C4-2B (cell line): ENCODE measurements at regions not wholly inside any gene's neighbourhood (a gene's known extent, or its start where the extent isn't known, plus 50 kb on each side); places are given as distances from the start of the nearest gene placed in this dataset.

Experiments used
- H3K27ac ChIP-seq: fragments of 450-650 bp; 2 replicates; pipeline ENCODE4 v1.5.1; 2017
- ZFX ChIP-seq: fragments of 450-650 bp; IDR thresholded peaks from 2 replicates; pipeline ENCODE4 v1.6.1; 2017
- TF ChIP-seq, protein P1 (sequence below): fragments of 450-650 bp; conservative IDR thresholded peaks from 2 replicates; pipeline ENCODE4 v1.5.1; 2017; ENCODE audit warnings: mild to moderate bottlenecking

- TF ChIP-seq ZFX = no peak
- TF ChIP-seq, protein P1, sequence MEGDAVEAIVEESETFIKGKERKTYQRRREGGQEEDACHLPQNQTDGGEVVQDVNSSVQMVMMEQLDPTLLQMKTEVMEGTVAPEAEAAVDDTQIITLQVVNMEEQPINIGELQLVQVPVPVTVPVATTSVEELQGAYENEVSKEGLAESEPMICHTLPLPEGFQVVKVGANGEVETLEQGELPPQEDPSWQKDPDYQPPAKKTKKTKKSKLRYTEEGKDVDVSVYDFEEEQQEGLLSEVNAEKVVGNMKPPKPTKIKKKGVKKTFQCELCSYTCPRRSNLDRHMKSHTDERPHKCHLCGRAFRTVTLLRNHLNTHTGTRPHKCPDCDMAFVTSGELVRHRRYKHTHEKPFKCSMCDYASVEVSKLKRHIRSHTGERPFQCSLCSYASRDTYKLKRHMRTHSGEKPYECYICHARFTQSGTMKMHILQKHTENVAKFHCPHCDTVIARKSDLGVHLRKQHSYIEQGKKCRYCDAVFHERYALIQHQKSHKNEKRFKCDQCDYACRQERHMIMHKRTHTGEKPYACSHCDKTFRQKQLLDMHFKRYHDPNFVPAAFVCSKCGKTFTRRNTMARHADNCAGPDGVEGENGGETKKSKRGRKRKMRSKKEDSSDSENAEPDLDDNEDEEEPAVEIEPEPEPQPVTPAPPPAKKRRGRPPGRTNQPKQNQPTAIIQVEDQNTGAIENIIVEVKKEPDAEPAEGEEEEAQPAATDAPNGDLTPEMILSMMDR = no peak
Measured at GRCh38 chr22:49039625-49040024, 788.0 kb downstream of the BRD1 start.

DNA sequence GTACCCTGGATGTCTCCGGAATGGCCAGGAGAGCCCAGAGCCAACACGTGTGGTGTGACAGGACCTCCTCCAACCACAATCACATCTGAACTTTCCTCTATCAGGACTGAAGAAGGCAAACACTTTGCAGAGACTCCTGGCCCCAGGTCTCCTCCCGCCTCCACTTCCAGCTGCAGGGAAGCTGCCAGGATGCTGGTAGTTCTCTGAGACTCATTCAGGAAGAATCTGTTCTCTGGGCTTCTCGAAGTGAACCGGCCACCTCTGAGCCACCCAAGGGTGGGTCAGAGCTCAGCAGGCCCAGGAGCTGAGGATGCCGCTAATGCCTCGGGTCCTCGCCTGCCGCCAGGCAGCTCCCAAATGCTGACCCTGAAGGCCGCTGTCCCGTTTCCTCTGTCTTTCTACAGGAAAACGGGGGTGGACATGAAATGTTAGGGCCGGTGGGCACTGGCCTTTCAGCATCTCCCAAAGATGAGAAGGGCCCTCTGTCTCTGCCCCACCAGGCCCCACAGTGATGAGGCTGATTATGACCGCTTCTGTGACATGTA is 789.9 kb downstream of the BRD1 start:
- no peak overlapping the region for H3K27ac ChIP-seq
- TF ChIP-seq ZFX = no peak
- TF ChIP-seq, protein P1 = no peak

More at GRCh38 chr22:49039625-49040024, 788.0 kb downstream of the BRD1 start:
- no peak overlapping the region for H3K27ac ChIP-seq

DNA sequence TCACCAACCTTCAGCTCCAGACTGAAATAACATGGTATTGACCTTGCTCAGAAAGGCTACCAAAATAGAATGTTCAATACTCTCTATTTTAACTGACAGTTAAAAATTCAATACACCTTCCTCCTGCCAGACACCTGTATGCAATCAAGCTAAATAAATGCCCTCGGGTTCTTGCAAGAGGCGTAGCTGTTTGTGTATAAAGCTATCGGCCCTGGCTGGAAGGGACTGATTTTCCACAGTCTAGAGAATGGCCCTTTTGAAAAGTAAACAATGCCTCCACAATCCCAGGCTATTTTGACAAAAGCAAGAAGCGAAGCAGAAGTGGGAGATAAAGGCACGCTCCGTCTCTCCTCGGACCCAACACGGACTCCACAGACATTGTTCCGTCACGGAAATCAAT is 791.2 kb downstream of the BRD1 start:
- no peak for TF ChIP-seq ZFX
- TF ChIP-seq, protein P1 = no peak
- H3K27ac ChIP-seq = no peak overlapping the region

DNA sequence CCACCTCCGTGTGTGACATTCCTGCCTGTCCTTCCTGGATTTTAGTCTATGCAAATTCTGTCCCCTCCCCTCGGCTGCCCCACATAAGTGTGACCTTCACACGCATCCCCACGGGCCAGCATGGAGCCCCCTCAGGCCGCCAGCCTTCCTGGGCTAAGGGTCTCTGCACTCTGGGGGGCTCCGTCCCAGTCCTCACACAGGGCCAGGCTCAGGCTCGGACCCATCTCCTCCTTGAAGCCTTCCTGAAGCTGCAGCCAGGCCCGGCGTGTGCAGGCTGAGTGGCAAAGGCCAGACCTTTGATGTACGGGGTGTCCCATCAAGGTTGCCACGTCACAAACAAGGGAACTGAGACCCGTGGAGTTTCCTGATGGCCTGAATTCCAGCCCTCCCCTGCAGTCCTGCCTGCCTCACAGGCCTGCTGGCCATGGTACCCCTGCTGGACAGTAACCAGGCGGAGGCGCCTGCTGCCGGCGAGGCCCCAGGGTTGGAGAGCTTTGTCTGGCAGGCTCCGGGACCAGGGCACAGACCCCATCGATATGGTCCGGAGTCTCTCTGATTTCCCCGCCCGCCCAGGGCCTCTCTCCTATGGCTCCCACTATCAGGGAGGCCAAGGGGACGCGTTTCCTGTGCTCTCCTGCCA is 791.7 kb downstream of the BRD1 start:
- H3K27ac ChIP-seq = no peak overlapping the region

DNA sequence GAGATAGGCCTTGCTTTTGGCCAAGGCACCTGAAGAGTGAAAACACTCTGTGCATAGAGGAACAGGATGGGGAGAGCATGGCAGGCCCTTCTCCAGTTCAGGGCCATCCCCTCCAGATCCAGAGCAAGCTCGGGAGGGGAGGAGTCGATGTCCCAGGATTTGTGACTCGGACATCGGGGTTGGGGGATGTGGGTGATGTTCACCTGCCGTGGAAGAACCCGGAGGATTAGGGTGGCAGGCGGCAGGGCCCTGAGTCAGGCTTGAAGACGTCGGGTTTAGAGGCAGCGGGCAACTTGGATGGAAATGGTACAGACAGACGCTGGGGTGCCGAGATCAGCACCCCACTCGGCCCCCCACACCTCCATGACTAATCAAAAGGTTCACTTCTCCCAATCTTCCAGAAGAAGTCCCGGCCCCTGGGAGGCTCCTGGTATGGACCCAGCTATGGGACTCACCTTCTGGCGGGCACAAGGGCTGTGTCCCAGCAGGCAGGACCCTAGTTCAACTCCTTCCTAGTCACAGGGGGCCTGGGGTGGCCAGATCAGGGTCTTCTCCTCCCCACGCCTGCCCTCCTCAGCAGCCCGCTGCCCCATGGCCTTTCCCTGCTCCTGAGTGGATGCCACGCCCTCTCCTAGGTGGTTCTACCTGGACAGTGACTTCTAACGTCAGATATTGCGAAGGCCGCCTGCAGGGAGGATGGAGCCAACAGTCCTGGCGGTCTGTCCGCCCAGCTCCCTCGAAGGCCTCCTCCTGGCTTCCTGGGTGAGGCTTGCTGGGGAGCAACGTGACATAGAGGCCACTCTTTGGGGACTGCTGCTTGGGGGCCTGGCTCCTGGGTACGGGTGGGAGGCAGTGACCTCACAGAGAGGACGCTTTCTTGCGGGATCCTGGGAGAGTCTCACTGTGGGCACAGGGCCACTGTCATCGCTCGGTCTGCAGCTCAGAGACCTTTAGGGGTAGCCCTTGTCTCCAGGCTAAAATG is 792.5 kb downstream of the BRD1 start:
- TF ChIP-seq ZFX = no peak
- TF ChIP-seq, protein P1 = no peak
- H3K27ac ChIP-seq = no peak overlapping the region

More for the DNA sequence above, 791.7 kb downstream of the BRD1 start:
- TF ChIP-seq, protein P1 = no peak
- TF ChIP-seq ZFX = no peak

DNA sequence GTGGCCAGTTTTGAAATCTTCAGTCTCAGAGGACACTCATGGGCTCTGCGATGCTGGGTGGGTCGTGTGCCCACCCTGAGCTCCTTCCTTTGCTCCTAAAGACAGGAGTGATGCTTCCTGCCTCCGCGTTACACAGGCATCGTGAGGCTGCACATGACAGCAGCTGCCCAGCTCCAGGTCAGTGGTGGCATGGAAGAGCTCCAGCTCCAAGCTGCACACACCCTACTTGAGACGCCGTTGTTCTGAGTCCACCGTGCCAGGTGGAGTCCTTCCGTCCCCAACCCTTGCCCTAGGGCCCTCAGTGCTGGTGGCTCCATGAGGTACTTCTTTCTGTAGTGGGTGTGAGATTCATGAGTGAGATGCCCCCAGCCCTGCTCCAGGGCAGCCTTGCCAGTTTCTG is 794.1 kb downstream of the BRD1 start:
- H3K27ac ChIP-seq = no peak overlapping the region
- TF ChIP-seq, protein P1 = no peak
- no peak for TF ChIP-seq ZFX

DNA sequence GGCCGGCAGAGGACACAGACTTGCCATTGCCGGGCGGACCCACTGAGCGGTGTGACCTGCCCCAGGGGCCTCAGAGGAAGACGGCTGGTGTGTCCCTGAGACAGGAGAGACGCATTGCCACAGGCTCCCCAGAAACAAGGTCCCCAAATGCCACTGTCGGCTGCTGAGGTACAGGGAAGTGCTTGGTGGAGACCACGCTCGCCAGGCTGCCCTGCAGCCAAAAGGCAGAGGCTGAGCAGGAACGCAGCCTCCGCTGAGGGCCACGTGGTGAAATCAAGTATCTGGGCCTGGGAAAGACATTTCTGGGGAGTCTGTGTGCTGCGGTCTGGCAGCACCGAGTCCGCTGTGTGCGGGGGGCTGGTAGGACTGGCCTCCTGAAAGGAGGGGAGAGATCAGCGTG is 794.9 kb downstream of the BRD1 start:
- no peak for TF ChIP-seq ZFX
- TF ChIP-seq, protein P1 = no peak
- H3K27ac ChIP-seq = no peak overlapping the region
